ENCODE measurements at regions not wholly inside any gene's neighbourhood (a gene's known extent, or its start where the extent isn't known, plus 50 kb on each side); places are given as distances from the start of the nearest gene placed in this dataset.

DNA sequence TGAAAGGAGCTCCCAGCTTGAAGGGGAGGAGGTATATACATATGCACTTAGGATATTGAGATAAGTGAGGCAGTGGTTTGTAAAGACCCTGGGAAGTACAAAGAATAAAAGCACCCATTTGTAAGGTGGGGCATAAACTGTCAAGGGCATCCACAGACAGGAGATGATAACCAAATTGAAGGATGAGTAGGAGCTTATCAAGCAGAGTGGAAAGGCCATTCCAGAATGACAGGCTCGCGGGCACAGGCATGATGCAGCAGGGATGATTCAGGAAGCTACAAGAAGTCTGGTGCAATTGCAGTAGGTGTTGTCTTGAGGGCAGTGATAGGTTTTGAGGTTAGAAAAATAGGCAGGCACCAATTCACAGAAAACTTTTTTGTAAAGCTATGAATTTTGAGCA lies 504.8 kb downstream of the PIK3C3 start:
- H3K9me3 ChIP-seq (ENCODE audit: control insufficient read depth, insufficient read depth, low read depth, low read length) = no peaks in the 10 kb centered on the region
- H3K79me2 ChIP-seq (ENCODE audit: control insufficient read depth, insufficient read depth, low read length) = no peaks in the 10 kb centered on the region
- H3K36me3 ChIP-seq (ENCODE audit: control insufficient read depth, insufficient read depth, low read length) = no peaks in the 10 kb centered on the region
- TF ChIP-seq EZH2 (IDR thresholded peaks at IDR 0.05; ENCODE audit: low read length, missing control alignments) = no peak
- TF ChIP-seq, protein P1, sequence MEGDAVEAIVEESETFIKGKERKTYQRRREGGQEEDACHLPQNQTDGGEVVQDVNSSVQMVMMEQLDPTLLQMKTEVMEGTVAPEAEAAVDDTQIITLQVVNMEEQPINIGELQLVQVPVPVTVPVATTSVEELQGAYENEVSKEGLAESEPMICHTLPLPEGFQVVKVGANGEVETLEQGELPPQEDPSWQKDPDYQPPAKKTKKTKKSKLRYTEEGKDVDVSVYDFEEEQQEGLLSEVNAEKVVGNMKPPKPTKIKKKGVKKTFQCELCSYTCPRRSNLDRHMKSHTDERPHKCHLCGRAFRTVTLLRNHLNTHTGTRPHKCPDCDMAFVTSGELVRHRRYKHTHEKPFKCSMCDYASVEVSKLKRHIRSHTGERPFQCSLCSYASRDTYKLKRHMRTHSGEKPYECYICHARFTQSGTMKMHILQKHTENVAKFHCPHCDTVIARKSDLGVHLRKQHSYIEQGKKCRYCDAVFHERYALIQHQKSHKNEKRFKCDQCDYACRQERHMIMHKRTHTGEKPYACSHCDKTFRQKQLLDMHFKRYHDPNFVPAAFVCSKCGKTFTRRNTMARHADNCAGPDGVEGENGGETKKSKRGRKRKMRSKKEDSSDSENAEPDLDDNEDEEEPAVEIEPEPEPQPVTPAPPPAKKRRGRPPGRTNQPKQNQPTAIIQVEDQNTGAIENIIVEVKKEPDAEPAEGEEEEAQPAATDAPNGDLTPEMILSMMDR (conservative IDR thresholded peaks at IDR 0.05 in 1 of 2, IDR thresholded peaks at IDR 0.05 in 1 of 2; ENCODE audit: low read depth in 1 of 2, low read length in 2 of 2) = no peak
- no peak overlapping the region for H3K4me3 ChIP-seq (replicated peaks in 1 of 4; ENCODE audit: control extremely low read depth in 1 of 4, insufficient read depth in 1 of 4, low read depth in 3 of 4, low read length in 4 of 4)
- H3K4me1 ChIP-seq (ENCODE audit: control insufficient read depth, extremely low read depth, insufficient read depth, low read length) = no peaks in the 10 kb centered on the region
- no peaks in the 10 kb centered on the region for H3K27me3 ChIP-seq (ENCODE audit: control insufficient read depth, insufficient read depth, low read length)
- no peak overlapping the region for H2AFZ ChIP-seq (ENCODE audit: low read length)
- no peak overlapping the region for H3K27ac ChIP-seq (ENCODE audit: insufficient read depth, low read length)
- no peak overlapping the region for H3K9ac ChIP-seq (ENCODE audit: insufficient read depth, low read length)
- DNase-seq (ENCODE audit: low read depth in 2 of 2) = no peak
- no peak overlapping the region for H3K4me2 ChIP-seq (ENCODE audit: extremely low read depth, insufficient read depth, low read length)
- no peaks in the 10 kb centered on the region for H4K20me1 ChIP-seq (ENCODE audit: control insufficient read depth, extremely low read depth, insufficient read depth, low read length)

DNA sequence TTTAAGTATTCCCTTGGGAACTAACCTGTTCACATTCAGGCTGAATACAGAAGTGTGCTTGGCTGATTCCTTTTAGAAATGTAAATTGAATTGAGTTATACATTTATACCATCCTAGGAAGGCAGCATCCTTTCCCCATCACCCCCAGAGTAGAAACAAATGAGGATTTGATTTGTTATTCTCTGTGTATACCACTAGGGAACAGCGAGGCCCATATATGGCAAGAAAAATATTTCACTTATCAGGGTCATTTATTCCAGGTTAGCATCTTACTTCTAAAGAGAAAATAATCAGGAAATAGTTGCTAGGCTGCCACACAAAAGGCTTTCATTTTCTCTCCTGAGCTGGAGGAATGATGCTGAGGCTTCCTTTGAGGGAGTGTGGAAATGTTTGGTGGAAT lies 516.9 kb downstream of the PIK3C3 start:
- no peaks in the 10 kb centered on the region for H3K27me3 ChIP-seq (ENCODE audit: control insufficient read depth, insufficient read depth, low read length)
- no peaks in the 10 kb centered on the region for H3K4me1 ChIP-seq (ENCODE audit: control insufficient read depth, extremely low read depth, insufficient read depth, low read length)
- no peaks in the 10 kb centered on the region for H3K79me2 ChIP-seq (ENCODE audit: control insufficient read depth, insufficient read depth, low read length)
- no peak overlapping the region for H3K4me3 ChIP-seq (replicated peaks in 1 of 4; ENCODE audit: control extremely low read depth in 1 of 4, insufficient read depth in 1 of 4, low read depth in 3 of 4, low read length in 4 of 4)
- no peaks in the 10 kb centered on the region for H3K36me3 ChIP-seq (ENCODE audit: control insufficient read depth, insufficient read depth, low read length)
- no peak overlapping the region for H2AFZ ChIP-seq (ENCODE audit: low read length)
- TF ChIP-seq, protein P1 (conservative IDR thresholded peaks at IDR 0.05 in 1 of 2, IDR thresholded peaks at IDR 0.05 in 1 of 2; ENCODE audit: low read depth in 1 of 2, low read length in 2 of 2) = no peak
- TF ChIP-seq EZH2 (IDR thresholded peaks at IDR 0.05; ENCODE audit: low read length, missing control alignments) = no peak
- no peaks in the 10 kb centered on the region for H3K9me3 ChIP-seq (ENCODE audit: control insufficient read depth, insufficient read depth, low read depth, low read length)
- no peaks in the 10 kb centered on the region for H4K20me1 ChIP-seq (ENCODE audit: control insufficient read depth, extremely low read depth, insufficient read depth, low read length)
- no peak overlapping the region for H3K4me2 ChIP-seq (ENCODE audit: extremely low read depth, insufficient read depth, low read length)
- H3K9ac ChIP-seq (ENCODE audit: insufficient read depth, low read length) = no peak overlapping the region
- H3K27ac ChIP-seq (ENCODE audit: insufficient read depth, low read length) = no peak overlapping the region
- no peak for DNase-seq (ENCODE audit: low read depth in 2 of 2)

DNA sequence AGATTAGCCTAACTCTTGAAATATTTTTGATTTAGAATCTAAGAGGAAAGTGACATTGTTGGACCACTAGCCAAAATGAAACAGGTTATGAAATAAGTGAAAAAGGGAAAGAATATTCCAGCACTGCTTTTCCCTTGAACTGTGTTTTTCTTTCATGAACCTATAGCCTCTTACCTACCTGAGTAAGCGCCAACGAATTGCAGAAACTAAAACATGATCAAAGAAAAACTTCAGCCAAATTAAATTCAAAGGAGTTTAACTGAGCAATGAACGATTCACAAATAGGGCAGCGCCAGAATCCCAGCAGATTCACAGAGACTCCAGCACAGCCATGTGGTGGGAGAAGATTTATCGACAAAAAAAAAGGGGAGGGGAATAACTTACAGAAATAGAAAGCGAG lies 518.6 kb downstream of the PIK3C3 start:
- no peak overlapping the region for H3K9ac ChIP-seq (ENCODE audit: insufficient read depth, low read length)
- TF ChIP-seq, protein P1 (conservative IDR thresholded peaks at IDR 0.05 in 1 of 2, IDR thresholded peaks at IDR 0.05 in 1 of 2; ENCODE audit: low read depth in 1 of 2, low read length in 2 of 2) = no peak
- no peak for TF ChIP-seq EZH2 (IDR thresholded peaks at IDR 0.05; ENCODE audit: low read length, missing control alignments)
- no peaks in the 10 kb centered on the region for H3K9me3 ChIP-seq (ENCODE audit: control insufficient read depth, insufficient read depth, low read depth, low read length)
- H2AFZ ChIP-seq (ENCODE audit: low read length) = no peak overlapping the region
- DNase-seq (ENCODE audit: low read depth in 2 of 2) = no peak
- no peaks in the 10 kb centered on the region for H3K36me3 ChIP-seq (ENCODE audit: control insufficient read depth, insufficient read depth, low read length)
- no peak overlapping the region for H3K4me2 ChIP-seq (ENCODE audit: extremely low read depth, insufficient read depth, low read length)
- no peaks in the 10 kb centered on the region for H4K20me1 ChIP-seq (ENCODE audit: control insufficient read depth, extremely low read depth, insufficient read depth, low read length)
- H3K27me3 ChIP-seq (ENCODE audit: control insufficient read depth, insufficient read depth, low read length) = no peaks in the 10 kb centered on the region
- no peak overlapping the region for H3K4me3 ChIP-seq (replicated peaks in 1 of 4; ENCODE audit: control extremely low read depth in 1 of 4, insufficient read depth in 1 of 4, low read depth in 3 of 4, low read length in 4 of 4)
- H3K4me1 ChIP-seq (ENCODE audit: control insufficient read depth, extremely low read depth, insufficient read depth, low read length) = no peaks in the 10 kb centered on the region
- no peaks in the 10 kb centered on the region for H3K79me2 ChIP-seq (ENCODE audit: control insufficient read depth, insufficient read depth, low read length)
- H3K27ac ChIP-seq (ENCODE audit: insufficient read depth, low read length) = no peak overlapping the region

Data from fibroblast of lung (primary cell).